ENCODE measurements at regions not wholly inside any gene's neighbourhood (a gene's known extent, or its start where the extent isn't known, plus 50 kb on each side); places are given as distances from the start of the nearest gene placed in this dataset.

- no peak for TF ChIP-seq CTCF (IDR thresholded peaks at IDR 0.05 in 8 of 11, conservative IDR thresholded peaks at IDR 0.05 in 3 of 11)
- TF ChIP-seq POLR2AphosphoS5 (IDR thresholded peaks at IDR 0.05) = no peak
Observed at GRCh38 chr3:193942516-193943055, 193.4 kb upstream of the HES1 start.
